Upper lobe of left lung (tissue), 4 donors: ENCODE measurements at regions not wholly inside any gene's neighbourhood (a gene's known extent, or its start where the extent isn't known, plus 50 kb on each side); places are given as distances from the start of the nearest gene placed in this dataset.

Experiments used
- CTCF ChIP-seq, 6 experiments: fragments of 450-650 bp in 4 of 6; fragments of 200-600 bp in 2 of 6; sonication (generic) in 2 of 6; IDR thresholded peaks; one replicate each; pipeline ENCODE4 v1.5.1; 2016 to 2019; ENCODE audit warnings: antibody characterized with exemption in 6 of 6
- EP300 ChIP-seq, 4 donors: sonication (generic); formaldehyde crosslinking; IDR thresholded peaks; one replicate each; pipeline ENCODE4 v1.5.1; 2017; ENCODE audit warnings: antibody characterized with exemption in 4 of 4, control low read depth in 2 of 4
- POLR2A ChIP-seq, 4 donors: fragments of 450-650 bp; IDR thresholded peaks; one replicate each; pipeline ENCODE4 v1.5.1; 2016 to 2017; ENCODE audit warnings: antibody characterized with exemption in 4 of 4, mild to moderate bottlenecking in 2 of 4
- POLR2AphosphoS5 ChIP-seq, 2 donors: sonication (generic); formaldehyde crosslinking; IDR thresholded peaks; one replicate each; pipeline ENCODE4 v1.5.1; 2017; ENCODE audit warnings: antibody characterized with exemption in 2 of 2

GRCh38 chr20:47998736-47999135 is 213.5 kb upstream of the SULF2 start:
- TF ChIP-seq CTCF (IDR thresholded peaks at IDR 0.05) (no peak), POLR2AphosphoS5 (IDR thresholded peaks at IDR 0.05) (no peak), POLR2A (IDR thresholded peaks at IDR 0.05) (no peak), EP300 (IDR thresholded peaks at IDR 0.05) (no peak)
